Fibroblast of pulmonary artery (primary cell): ENCODE measurements at regions not wholly inside any gene's neighbourhood (a gene's known extent, or its start where the extent isn't known, plus 50 kb on each side); places are given as distances from the start of the nearest gene placed in this dataset.

Source experiments
- DNase-seq: peaks from one replicate; pipeline ENCODE4 v3.0.0-alpha.2; 2010; ENCODE audit warnings: low read depth
- H3K4me3 ChIP-seq: replicated peaks from 2 replicates; pipeline ENCODE4 v1.5.1; 2011; ENCODE audit warnings: low read depth, mild to moderate bottlenecking, control low read depth, low read length, moderate library complexity
- CTCF ChIP-seq: IDR thresholded peaks from 2 replicates; pipeline ENCODE4 v1.5.1; 2011; ENCODE audit warnings: mild to moderate bottlenecking, control low read depth, low read length, inconsistent platforms; ENCODE audit errors: missing control alignments

DNA sequence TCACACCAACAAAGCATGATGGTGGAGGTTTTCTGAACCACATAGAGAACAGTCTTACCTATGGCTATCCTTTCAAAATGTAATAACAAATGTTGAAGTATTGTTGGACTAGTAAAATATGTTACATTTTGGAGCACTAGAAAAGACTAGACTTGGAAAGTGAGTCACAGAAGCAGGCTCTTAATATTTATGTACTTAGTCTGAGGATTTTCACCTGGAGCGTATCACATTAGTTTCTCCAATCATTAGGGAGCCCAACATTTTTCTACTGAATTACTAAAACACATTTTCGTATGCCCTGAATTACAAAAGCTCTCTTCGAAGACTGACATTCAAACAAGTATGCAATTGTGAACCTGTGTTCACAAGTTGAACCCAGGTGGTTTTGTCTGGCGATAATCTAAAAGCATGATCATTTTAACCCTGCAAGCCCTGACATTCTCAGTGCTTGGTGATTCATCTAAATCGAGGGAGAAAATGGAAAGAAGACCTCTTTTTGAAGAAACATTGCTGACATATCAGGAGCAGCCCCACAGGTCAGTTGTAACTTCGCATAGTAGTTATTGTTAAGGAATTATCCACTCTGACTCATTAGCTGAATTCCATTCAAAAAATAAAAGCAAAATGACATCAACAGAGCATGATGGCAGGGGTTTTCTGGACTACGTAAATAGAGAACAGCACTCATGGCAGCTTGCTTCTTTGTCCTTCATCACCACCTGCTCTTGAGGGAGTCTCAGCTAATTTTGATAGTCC is 679.8 kb upstream of the NECTIN3 start:
- no peak overlapping the region for H3K4me3 ChIP-seq
- no peak for TF ChIP-seq CTCF
- peak; percentile 23 for DNase-seq

GRCh38 chr3:110393941-110394340 is 677.7 kb upstream of the NECTIN3 start:
- no peak for TF ChIP-seq CTCF
- H3K4me3 ChIP-seq, result no peak overlapping the region
- DNase-seq, result no peak

DNA sequence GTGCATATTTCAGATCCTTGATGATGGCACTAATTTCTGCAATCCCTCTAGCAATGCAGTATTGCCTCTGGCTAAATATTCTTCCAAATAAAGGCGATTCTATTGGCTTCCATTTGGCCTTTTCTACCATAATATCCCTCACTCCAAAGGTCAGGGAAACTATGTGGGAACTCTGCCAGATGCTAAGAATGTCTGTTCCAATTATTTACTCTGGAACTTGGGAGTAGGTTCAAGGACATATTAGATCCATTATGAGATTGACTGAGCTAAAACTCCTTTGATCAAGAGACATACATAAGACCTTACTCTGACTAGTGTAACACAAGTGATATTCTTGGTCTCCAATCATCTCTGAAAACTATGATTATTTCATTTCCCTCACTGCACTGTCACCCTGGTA is 674.5 kb upstream of the NECTIN3 start:
- TF ChIP-seq CTCF, result no peak
- H3K4me3 ChIP-seq, result no peak overlapping the region
- no peak for DNase-seq

DNA sequence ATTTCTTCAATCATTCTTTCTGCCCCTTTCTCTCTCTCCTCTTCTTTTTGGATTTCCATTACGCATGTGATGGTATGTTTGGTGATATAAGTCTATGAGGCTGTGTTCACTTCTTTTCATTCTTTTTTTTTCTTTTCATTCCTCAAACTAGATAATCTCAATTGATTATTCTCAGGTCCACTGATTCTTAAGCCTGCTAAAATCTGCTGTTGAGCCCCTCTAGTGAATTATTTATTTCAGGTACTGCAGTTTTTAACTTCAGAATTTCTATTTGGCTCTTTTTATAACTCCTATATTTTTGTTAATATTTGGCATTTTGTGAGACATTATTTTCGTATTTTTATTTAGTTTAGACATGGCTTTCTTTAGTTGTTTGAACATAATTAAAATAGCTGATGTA is 671.3 kb upstream of the NECTIN3 start:
- DNase-seq, result no peak
- no peak for TF ChIP-seq CTCF
- H3K4me3 ChIP-seq, result no peak overlapping the region

DNA sequence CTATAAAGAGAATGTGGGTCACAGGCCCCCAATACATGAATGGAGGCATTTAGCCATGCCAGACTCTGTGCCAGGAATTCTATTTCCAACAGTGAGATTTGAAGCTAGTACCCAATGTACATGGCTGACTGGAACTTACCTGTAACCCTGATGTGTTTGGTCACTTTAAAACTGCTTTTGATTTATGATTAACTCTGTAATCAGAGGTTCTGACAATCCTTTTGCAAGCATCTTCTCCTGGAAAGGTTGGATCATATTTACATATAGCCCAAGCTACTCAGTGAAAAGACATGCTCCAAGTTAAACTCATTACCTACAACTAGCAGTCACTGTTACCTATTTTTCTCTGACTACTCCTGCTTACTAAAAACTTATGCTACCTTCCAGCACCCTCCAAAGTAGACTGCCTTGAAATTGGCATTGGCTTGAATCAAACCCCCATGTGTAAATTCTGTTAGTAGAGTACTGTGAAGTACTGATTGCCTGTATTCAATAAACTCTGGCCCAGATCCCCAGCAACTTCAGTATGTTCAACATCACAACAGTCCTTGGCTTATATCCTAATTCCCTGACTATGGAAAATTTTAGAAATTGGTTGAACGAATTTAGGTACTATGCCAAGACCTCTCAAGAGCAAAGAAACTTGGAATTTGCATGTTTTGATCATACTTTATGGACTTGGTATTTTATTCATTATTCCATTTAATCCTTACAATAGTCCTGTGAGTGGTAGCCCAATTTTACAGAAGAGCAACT is 665.6 kb upstream of the NECTIN3 start:
- TF ChIP-seq CTCF, result no peak
- no peak for DNase-seq
- no peak overlapping the region for H3K4me3 ChIP-seq

DNA sequence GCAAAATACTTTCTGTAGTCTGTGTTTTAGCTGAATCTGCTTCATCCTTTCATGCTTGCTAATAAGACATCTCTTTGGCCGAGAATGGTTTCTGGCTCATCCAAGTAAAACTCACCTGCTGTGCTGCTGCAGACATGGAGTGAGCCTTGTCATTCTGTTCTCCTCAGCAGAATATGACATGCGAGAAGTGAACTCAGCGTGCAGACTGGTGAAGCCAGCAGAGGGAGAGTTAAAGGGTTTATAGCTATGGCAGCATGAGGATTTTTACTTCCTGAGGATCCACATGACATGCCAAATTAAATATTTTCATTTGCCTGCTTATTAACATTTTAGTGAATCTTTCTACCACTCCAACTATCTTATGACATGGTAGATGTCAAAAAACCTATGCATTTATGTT is 658.4 kb upstream of the NECTIN3 start:
- DNase-seq, result no peak
- no peak overlapping the region for H3K4me3 ChIP-seq
- peak; percentile 1 for TF ChIP-seq CTCF
